AG09319 (cell line): ENCODE measurements at regions not wholly inside any gene's neighbourhood (a gene's known extent, or its start where the extent isn't known, plus 50 kb on each side); places are given as distances from the start of the nearest gene placed in this dataset.

ENCODE experiments used
- DNase-seq: peaks from one replicate; pipeline ENCODE4 v3.0.0-alpha.2; 2010; ENCODE audit warnings: low read depth; ENCODE audit errors: extremely low read depth
- CTCF ChIP-seq: IDR thresholded peaks from 2 replicates; pipeline ENCODE4 v1.5.1; 2011; ENCODE audit warnings: low read depth, mild to moderate bottlenecking, inconsistent platforms, low read length, moderate library complexity

GRCh38 chr15:69855258-69856000, 242.3 kb downstream of the TLE3 start:
- TF ChIP-seq CTCF = no peak
- DNase-seq = no peak

- TF ChIP-seq CTCF = no peak
- no peak for DNase-seq
Observed at GRCh38 chr15:69857250-69857649, 240.5 kb downstream of the TLE3 start.

- no peak for TF ChIP-seq CTCF
- no peak for DNase-seq
Observed at GRCh38 chr15:69857686-69858391, 239.9 kb downstream of the TLE3 start.

GRCh38 chr15:69858456-69858855, 239.3 kb downstream of the TLE3 start:
- TF ChIP-seq CTCF = no peak
- no peak for DNase-seq

GRCh38 chr15:69859866-69860265, 237.9 kb downstream of the TLE3 start:
- DNase-seq = no peak
- no peak for TF ChIP-seq CTCF

- DNase-seq = no peak
- no peak for TF ChIP-seq CTCF
Observed at GRCh38 chr15:69860321-69860720, 237.4 kb downstream of the TLE3 start.

GRCh38 chr15:69860921-69861320, 236.8 kb downstream of the TLE3 start:
- TF ChIP-seq CTCF = no peak
- no peak for DNase-seq
